ENCODE measurements at regions not wholly inside any gene's neighbourhood (a gene's known extent, or its start where the extent isn't known, plus 50 kb on each side); places are given as distances from the start of the nearest gene placed in this dataset.

DNA sequence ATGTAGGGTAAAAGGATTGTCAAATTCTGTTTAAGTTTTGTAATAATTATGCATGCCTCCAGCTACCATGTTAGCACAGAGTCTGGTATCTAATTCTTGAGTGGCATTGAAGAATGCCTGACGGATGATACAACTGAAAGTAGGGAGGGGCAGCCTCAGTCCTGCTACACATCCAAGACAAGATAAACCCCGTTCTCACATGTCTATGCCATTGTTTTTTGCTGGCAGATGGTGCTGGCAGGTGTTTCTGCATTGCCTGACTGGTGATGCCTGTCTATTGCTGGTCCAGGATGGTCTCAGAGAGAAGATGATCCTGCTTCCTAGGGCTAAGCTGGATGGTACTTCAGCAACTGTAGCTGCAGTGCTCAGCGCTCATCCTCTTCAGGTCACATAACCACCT is 245.8 kb upstream of the NAV3 start:
- TF ChIP-seq, protein P1, sequence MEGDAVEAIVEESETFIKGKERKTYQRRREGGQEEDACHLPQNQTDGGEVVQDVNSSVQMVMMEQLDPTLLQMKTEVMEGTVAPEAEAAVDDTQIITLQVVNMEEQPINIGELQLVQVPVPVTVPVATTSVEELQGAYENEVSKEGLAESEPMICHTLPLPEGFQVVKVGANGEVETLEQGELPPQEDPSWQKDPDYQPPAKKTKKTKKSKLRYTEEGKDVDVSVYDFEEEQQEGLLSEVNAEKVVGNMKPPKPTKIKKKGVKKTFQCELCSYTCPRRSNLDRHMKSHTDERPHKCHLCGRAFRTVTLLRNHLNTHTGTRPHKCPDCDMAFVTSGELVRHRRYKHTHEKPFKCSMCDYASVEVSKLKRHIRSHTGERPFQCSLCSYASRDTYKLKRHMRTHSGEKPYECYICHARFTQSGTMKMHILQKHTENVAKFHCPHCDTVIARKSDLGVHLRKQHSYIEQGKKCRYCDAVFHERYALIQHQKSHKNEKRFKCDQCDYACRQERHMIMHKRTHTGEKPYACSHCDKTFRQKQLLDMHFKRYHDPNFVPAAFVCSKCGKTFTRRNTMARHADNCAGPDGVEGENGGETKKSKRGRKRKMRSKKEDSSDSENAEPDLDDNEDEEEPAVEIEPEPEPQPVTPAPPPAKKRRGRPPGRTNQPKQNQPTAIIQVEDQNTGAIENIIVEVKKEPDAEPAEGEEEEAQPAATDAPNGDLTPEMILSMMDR (IDR thresholded peaks at IDR 0.05) = no peak
- TF ChIP-seq POLR2AphosphoS5 (IDR thresholded peaks at IDR 0.05; ENCODE audit: low read depth, low read length) (no peak), RFX5 (IDR thresholded peaks at IDR 0.05; ENCODE audit: low read length) (no peak), GABPA (IDR thresholded peaks at IDR 0.05; ENCODE audit: low read depth) (no peak)
- TF ChIP-seq, protein P2, sequence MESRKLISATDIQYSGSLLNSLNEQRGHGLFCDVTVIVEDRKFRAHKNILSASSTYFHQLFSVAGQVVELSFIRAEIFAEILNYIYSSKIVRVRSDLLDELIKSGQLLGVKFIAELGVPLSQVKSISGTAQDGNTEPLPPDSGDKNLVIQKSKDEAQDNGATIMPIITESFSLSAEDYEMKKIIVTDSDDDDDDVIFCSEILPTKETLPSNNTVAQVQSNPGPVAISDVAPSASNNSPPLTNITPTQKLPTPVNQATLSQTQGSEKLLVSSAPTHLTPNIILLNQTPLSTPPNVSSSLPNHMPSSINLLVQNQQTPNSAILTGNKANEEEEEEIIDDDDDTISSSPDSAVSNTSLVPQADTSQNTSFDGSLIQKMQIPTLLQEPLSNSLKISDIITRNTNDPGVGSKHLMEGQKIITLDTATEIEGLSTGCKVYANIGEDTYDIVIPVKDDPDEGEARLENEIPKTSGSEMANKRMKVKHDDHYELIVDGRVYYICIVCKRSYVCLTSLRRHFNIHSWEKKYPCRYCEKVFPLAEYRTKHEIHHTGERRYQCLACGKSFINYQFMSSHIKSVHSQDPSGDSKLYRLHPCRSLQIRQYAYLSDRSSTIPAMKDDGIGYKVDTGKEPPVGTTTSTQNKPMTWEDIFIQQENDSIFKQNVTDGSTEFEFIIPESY (IDR thresholded peaks at IDR 0.05; ENCODE audit: borderline replicate concordance, low read depth) = no peak
